IMR-90 (cell line): ENCODE measurements at regions not wholly inside any gene's neighbourhood (a gene's known extent, or its start where the extent isn't known, plus 50 kb on each side); places are given as distances from the start of the nearest gene placed in this dataset.

Source experiments
- ATAC-seq: fragments of 200-7000 bp; cut with Tn5 transposase; 2 replicates; pipeline ENCODE4 v1.9.1; 2020; ENCODE audit warnings: low read depth, mild to moderate bottlenecking, moderate library complexity
- BruUV-seq: library from RNA; stranded (reverse); fragments of 400-500 nt; replicated peaks from 2 replicates; lab custom pipeline; 2021; lab: Mats Ljungman, UMichigan
- CTCF ChIA-PET: fragments of 300-600 bp; formaldehyde crosslinking; extraction: SDS; loops from one replicate; lab custom pipeline; 2021; ENCODE audit warnings: antibody characterized with exemption; lab: Yijun Ruan, JAX
- POLR2A ChIA-PET: fragments of 300-600 bp; sonication (Branson Sonifier 250); formaldehyde crosslinking; loops from one replicate; lab custom pipeline; 2022; ENCODE audit warnings: antibody characterized with exemption; ENCODE audit not compliant: unreplicated experiment; lab: Charles Lee
- DNase-seq: peaks from one replicate; pipeline ENCODE4 v3.0.0; 2013
- H2AFZ ChIP-seq: replicated peaks from 2 replicates; pipeline ENCODE3; 2013; ENCODE audit warnings: low read length, mild to moderate bottlenecking; ENCODE audit not compliant: poor library complexity
- H2AK5ac ChIP-seq: 2 replicates; pipeline ENCODE4 v1.6.1; 2013; ENCODE audit warnings: low read depth, low read length, inconsistent platforms
- H2AK9ac ChIP-seq: replicated peaks from 2 replicates; pipeline ENCODE3; 2013; ENCODE audit warnings: mild to moderate bottlenecking, low read depth, low read length, moderate library complexity; ENCODE audit not compliant: poor library complexity
- H2BK120ac ChIP-seq: 2 replicates; pipeline ENCODE4 v1.6.1; 2013; ENCODE audit warnings: low read depth, low read length, inconsistent platforms
- H2BK15ac ChIP-seq: 3 replicates; pipeline ENCODE4 v1.6.1; 2013; ENCODE audit warnings: low read depth, low read length, inconsistent platforms
- H2BK20ac ChIP-seq: 2 replicates; pipeline ENCODE4 v1.6.1; 2013; ENCODE audit warnings: low read depth, mild to moderate bottlenecking, inconsistent platforms, low read length, moderate library complexity
- H2BK5ac ChIP-seq: 2 replicates; pipeline ENCODE4 v1.6.1; 2013; ENCODE audit warnings: mild to moderate bottlenecking, low read depth, low read length, inconsistent platforms; ENCODE audit not compliant: poor library complexity, severe bottlenecking
- H3K14ac ChIP-seq: replicated peaks from 2 replicates; pipeline ENCODE4 v1.6.1; 2013; ENCODE audit warnings: low read depth, low read length, inconsistent platforms
- H3K18ac ChIP-seq: 2 replicates; pipeline ENCODE4 v1.6.1; 2013; ENCODE audit warnings: low read depth, low read length, control low read depth
- H3K23ac ChIP-seq: 2 replicates; pipeline ENCODE4 v1.6.1; 2013; ENCODE audit warnings: low read depth, low read length, inconsistent platforms
- H3K27ac ChIP-seq: 2 replicates; pipeline ENCODE4 v1.5.1; 2013; ENCODE audit warnings: mild to moderate bottlenecking, control low read depth, low read length; ENCODE audit not compliant: insufficient read depth
- H3K27me3 ChIP-seq: 2 replicates; pipeline ENCODE4 v1.6.1; 2013; ENCODE audit warnings: low read length; ENCODE audit not compliant: control insufficient read depth, insufficient read depth
- H3K36me3 ChIP-seq: 2 replicates; pipeline ENCODE4 v1.6.1; 2013; ENCODE audit warnings: low read length, mixed read lengths; ENCODE audit not compliant: control insufficient read depth, insufficient read depth
- H3K4ac ChIP-seq: 2 replicates; pipeline ENCODE4 v1.6.1; 2013; ENCODE audit warnings: low read depth, low read length, inconsistent platforms
- H3K4me1 ChIP-seq: 2 replicates; pipeline ENCODE4 v1.6.1; 2013; ENCODE audit warnings: low read length, mixed read lengths; ENCODE audit not compliant: control insufficient read depth, insufficient read depth
- H3K4me2 ChIP-seq: 2 replicates; pipeline ENCODE4 v1.6.1; 2013; ENCODE audit warnings: low read depth, mild to moderate bottlenecking, control low read depth, low read length, moderate library complexity
- H3K4me3 ChIP-seq: 2 replicates; pipeline ENCODE4 v1.5.1; 2013; ENCODE audit warnings: low read depth, mild to moderate bottlenecking, control low read depth, low read length, moderate library complexity; ENCODE audit not compliant: insufficient read depth
- H3K56ac ChIP-seq: 2 replicates; pipeline ENCODE4 v1.6.1; 2013; ENCODE audit warnings: low read length, inconsistent platforms; ENCODE audit not compliant: insufficient read depth; ENCODE audit errors: extremely low read depth
- H3K79me1 ChIP-seq, 2 experiments: 2 replicates each; pipeline ENCODE4 v1.6.1; 2013; ENCODE audit warnings: low read length in 2 of 2, inconsistent platforms in 1 of 2, low read depth in 1 of 2
- H3K9ac ChIP-seq: 2 replicates; pipeline ENCODE4 v1.6.1; 2013; ENCODE audit warnings: low read depth, low read length, control low read depth
- H3K9me1 ChIP-seq: 2 replicates; pipeline ENCODE4 v1.6.1; 2013; ENCODE audit warnings: low read length, inconsistent platforms; ENCODE audit not compliant: insufficient read depth
- H3K9me3 ChIP-seq: 2 replicates; pipeline ENCODE4 v1.6.1; 2013; ENCODE audit warnings: low read length; ENCODE audit not compliant: control insufficient read depth, insufficient read depth
- H4K20me1 ChIP-seq: 2 replicates; pipeline ENCODE4 v1.6.1; 2013; ENCODE audit warnings: low read length, inconsistent platforms; ENCODE audit not compliant: insufficient read depth
- H4K5ac ChIP-seq: 2 replicates; pipeline ENCODE4 v1.6.1; 2013; ENCODE audit warnings: mild to moderate bottlenecking, low read depth, low read length, control low read depth
- H4K8ac ChIP-seq, 2 experiments: 2 replicates each; pipeline ENCODE4 v1.6.1; 2013; ENCODE audit warnings: low read depth in 2 of 2, low read length in 2 of 2, control low read depth in 1 of 2, inconsistent platforms in 1 of 2
- H4K91ac ChIP-seq: 2 replicates; pipeline ENCODE4 v1.6.1; 2013; ENCODE audit warnings: low read depth, low read length, inconsistent platforms; ENCODE audit not compliant: insufficient read depth
- BHLHE40 ChIP-seq: fragments of 150-350 bp; IDR thresholded peaks from 2 replicates; pipeline ENCODE4 v1.6.1; 2016; ENCODE audit warnings: mild to moderate bottlenecking, low read depth, low read length
- CEBPB ChIP-seq: IDR thresholded peaks from 2 replicates; pipeline ENCODE4 v1.6.1; 2012; ENCODE audit warnings: low read depth, low read length, improper control_type of control experiment
- CHD1 ChIP-seq: IDR thresholded peaks from 2 replicates; pipeline ENCODE4 v1.6.1; 2012; ENCODE audit warnings: low read depth, low read length, improper control_type of control experiment
- FOS ChIP-seq: fragments of 150-350 bp; IDR thresholded peaks from 2 replicates; pipeline ENCODE4 v1.6.1; 2016; ENCODE audit warnings: low read depth, low read length
- MAFK ChIP-seq: IDR thresholded peaks from 2 replicates; pipeline ENCODE4 v1.6.1; 2012; ENCODE audit warnings: low read depth, low read length, improper control_type of control experiment
- MAZ ChIP-seq: IDR thresholded peaks from 2 replicates; pipeline ENCODE4 v1.6.1; 2012; ENCODE audit warnings: low read depth, mild to moderate bottlenecking, low read length, improper control_type of control experiment, moderate library complexity, borderline replicate concordance
- MXI1 ChIP-seq: IDR thresholded peaks from 2 replicates; pipeline ENCODE4 v1.6.1; 2012; ENCODE audit warnings: low read depth, mild to moderate bottlenecking, low read length, moderate library complexity, borderline replicate concordance
- NFE2L2 ChIP-seq: fragments of 150-350 bp; IDR thresholded peaks from 2 replicates; pipeline ENCODE4 v1.6.1; 2016; ENCODE audit warnings: low read depth, mild to moderate bottlenecking, low read length
- POLR2A ChIP-seq: IDR thresholded peaks from 2 replicates; pipeline ENCODE4 v1.6.1; 2012; ENCODE audit warnings: mild to moderate bottlenecking, low read depth, low read length
- RAD21 ChIP-seq: IDR thresholded peaks from 2 replicates; pipeline ENCODE4 v1.6.1; 2012; ENCODE audit warnings: low read length, improper control_type of control experiment
- RFX5 ChIP-seq: IDR thresholded peaks from 2 replicates; pipeline ENCODE4 v1.8.0; 2012; ENCODE audit warnings: low read depth, mild to moderate bottlenecking, low read length, moderate library complexity
- SMC3 ChIP-seq: fragments of 150-350 bp; IDR thresholded peaks from 2 replicates; pipeline ENCODE4 v1.6.1; 2016; ENCODE audit warnings: low read depth, mild to moderate bottlenecking, antibody characterized with exemption, low read length, moderate library complexity
- WGBS, 2 experiments: methylation state at CpG; one replicate each; pipeline versions ENCODE4 v1.1.5 to v1.1.7; 2013; ENCODE audit warnings: missing lambda C conversion rate in 2 of 2; ENCODE audit not compliant: insufficient read length in 1 of 2; ENCODE audit errors: extremely low coverage in 2 of 2; 5-methylcytosine and 5-hydroxymethylcytosine counted together
- dilution Hi-C: fragments of 300-500 bp; cut with HindIII; formaldehyde crosslinking; loops from one replicate; pipeline ENCODE4 v1.14.3; 2018; ENCODE audit warnings: low sequenced_read_pairs; ENCODE audit not compliant: unreplicated experiment
- in situ Hi-C: fragments of 300-500 bp; cut with MboI; formaldehyde crosslinking; loops from 3 replicates; pipeline ENCODE4 v1.14.3; 2019; ENCODE audit warnings: low sequenced_read_pairs, inconsistent platforms, mixed read lengths
- intact Hi-C: fragments of 100-400 bp; cut with micrococcal nuclease; formaldehyde crosslinking; loops from 2 replicates; pipeline ENCODE4 v1.10.0; 2022
- TF ChIP-seq, protein P1 (sequence below): fragments of 150-350 bp; IDR thresholded peaks from 2 replicates; pipeline ENCODE4 v1.6.1; 2017; ENCODE audit warnings: mild to moderate bottlenecking, antibody characterized with exemption, low read length, low read depth
- TF ChIP-seq, protein P2 (sequence below): fragments of 150-350 bp; IDR thresholded peaks from 2 replicates; pipeline ENCODE4 v1.6.1; 2016; ENCODE audit warnings: low read depth, mild to moderate bottlenecking, low read length, moderate library complexity, borderline replicate concordance
- TF ChIP-seq, protein P3 (sequence below): conservative IDR thresholded peaks from 2 replicates; pipeline ENCODE4 v1.5.1; 2012; ENCODE audit warnings: mild to moderate bottlenecking, low read depth, low read length, improper control_type of control experiment

DNA sequence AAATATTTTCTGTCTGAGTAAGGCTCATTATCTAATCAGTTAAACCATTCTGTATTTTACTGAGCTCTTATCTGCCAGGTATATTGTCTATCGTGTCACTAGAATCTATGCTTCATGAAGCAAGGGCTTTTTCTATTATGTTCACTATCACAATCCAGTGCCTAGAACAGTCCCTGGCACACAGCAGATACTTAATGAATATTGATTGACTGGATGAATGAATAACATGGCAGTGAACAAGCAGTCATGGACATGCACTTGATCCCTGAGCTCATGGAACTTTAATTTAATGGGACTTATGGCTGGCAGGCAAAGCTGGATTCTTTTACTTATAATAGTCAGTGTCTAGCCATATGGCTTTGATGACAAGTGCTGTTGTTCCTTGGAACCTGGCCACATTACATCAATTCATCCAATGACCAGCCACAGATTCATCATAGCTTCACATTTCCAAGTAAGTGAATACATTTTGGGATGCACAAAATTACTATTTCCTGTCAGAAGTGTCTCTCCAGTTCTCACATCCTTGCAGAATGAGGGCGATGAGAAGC lies 214.8 kb downstream of the COG6 start:
- Histone ChIP-seq H3K9me3 (no peaks in the 10 kb centered on the region), H2BK5ac (no peak overlapping the region), H3K9ac (no peak overlapping the region), H3K4me2 (no peak overlapping the region), H4K8ac (no peak overlapping the region), H2BK120ac (no peak overlapping the region), H4K20me1 (no peaks in the 10 kb centered on the region), H3K4me3 (no peak overlapping the region), H3K27ac (no peak overlapping the region), H3K18ac (no peak overlapping the region), H3K36me3 (no peaks in the 10 kb centered on the region), H3K27me3 (no peaks in the 10 kb centered on the region; the same call in 1 of the 2 replicates), H3K56ac (no peak overlapping the region), H3K4me1 (peaks cover under 1% of the 10 kb centered on the region; the same call in 1 of the 2 replicates), H3K9me1 (no peaks in the 10 kb centered on the region), H3K79me1 (no peaks in the 10 kb centered on the region), H3K4ac (no peak overlapping the region), H2BK15ac (no peak overlapping the region), H4K91ac (no peak overlapping the region), H2AFZ (no peak overlapping the region), H2AK5ac (no peak overlapping the region), H2BK20ac (no peak overlapping the region), H4K5ac (no peak overlapping the region), H2AK9ac (no peak overlapping the region), H3K14ac (no peak overlapping the region), H3K23ac (no peak overlapping the region)
- WGBS, 2 experiments = 60% methylated on average over 1 of the region's 2 CpGs; no CpG with 5 or more reads in 1 of the 2 experiments
- TF ChIP-seq CEBPB (no peak), BHLHE40 (no peak), MAFK (no peak), RFX5 (no peak), RAD21 (no peak), NFE2L2 (no peak), CHD1 (no peak), MXI1 (no peak), POLR2A (no peak), SMC3 (no peak), MAZ (no peak), FOS (no peak)
- TF ChIP-seq, protein P1, sequence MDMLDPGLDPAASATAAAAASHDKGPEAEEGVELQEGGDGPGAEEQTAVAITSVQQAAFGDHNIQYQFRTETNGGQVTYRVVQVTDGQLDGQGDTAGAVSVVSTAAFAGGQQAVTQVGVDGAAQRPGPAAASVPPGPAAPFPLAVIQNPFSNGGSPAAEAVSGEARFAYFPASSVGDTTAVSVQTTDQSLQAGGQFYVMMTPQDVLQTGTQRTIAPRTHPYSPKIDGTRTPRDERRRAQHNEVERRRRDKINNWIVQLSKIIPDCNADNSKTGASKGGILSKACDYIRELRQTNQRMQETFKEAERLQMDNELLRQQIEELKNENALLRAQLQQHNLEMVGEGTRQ = no peak
- TF ChIP-seq, protein P2, sequence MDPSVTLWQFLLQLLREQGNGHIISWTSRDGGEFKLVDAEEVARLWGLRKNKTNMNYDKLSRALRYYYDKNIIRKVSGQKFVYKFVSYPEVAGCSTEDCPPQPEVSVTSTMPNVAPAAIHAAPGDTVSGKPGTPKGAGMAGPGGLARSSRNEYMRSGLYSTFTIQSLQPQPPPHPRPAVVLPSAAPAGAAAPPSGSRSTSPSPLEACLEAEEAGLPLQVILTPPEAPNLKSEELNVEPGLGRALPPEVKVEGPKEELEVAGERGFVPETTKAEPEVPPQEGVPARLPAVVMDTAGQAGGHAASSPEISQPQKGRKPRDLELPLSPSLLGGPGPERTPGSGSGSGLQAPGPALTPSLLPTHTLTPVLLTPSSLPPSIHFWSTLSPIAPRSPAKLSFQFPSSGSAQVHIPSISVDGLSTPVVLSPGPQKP = no peak
- TF ChIP-seq, protein P3, sequence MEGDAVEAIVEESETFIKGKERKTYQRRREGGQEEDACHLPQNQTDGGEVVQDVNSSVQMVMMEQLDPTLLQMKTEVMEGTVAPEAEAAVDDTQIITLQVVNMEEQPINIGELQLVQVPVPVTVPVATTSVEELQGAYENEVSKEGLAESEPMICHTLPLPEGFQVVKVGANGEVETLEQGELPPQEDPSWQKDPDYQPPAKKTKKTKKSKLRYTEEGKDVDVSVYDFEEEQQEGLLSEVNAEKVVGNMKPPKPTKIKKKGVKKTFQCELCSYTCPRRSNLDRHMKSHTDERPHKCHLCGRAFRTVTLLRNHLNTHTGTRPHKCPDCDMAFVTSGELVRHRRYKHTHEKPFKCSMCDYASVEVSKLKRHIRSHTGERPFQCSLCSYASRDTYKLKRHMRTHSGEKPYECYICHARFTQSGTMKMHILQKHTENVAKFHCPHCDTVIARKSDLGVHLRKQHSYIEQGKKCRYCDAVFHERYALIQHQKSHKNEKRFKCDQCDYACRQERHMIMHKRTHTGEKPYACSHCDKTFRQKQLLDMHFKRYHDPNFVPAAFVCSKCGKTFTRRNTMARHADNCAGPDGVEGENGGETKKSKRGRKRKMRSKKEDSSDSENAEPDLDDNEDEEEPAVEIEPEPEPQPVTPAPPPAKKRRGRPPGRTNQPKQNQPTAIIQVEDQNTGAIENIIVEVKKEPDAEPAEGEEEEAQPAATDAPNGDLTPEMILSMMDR = no peak
- DNase-seq (no peak), ATAC-seq (no peak)
- dilution Hi-C loops (no loop called here), intact Hi-C loops (no loop called here), in situ Hi-C loops (no loop called here)
- no TSS peak for BruUV-seq
- POLR2A ChIA-PET = interaction anchor here (0.6 kb wide), 1 partner anchor 11 kb away, joined by 3 read pairs; no protein-coding TSS in a partner anchor
- CTCF ChIA-PET = interaction anchor here (0.6 to 0.9 kb wide), 2 partner anchors 17 to 1076 kb away, joined by 3 to 4 read pairs; no protein-coding TSS in a partner anchor
